ENCODE measurements at regions not wholly inside any gene's neighbourhood (a gene's known extent, or its start where the extent isn't known, plus 50 kb on each side); places are given as distances from the start of the nearest gene placed in this dataset.
A peak's percentile ranks its signal among the peaks of the same experiment; 100 is the strongest.

DNA sequence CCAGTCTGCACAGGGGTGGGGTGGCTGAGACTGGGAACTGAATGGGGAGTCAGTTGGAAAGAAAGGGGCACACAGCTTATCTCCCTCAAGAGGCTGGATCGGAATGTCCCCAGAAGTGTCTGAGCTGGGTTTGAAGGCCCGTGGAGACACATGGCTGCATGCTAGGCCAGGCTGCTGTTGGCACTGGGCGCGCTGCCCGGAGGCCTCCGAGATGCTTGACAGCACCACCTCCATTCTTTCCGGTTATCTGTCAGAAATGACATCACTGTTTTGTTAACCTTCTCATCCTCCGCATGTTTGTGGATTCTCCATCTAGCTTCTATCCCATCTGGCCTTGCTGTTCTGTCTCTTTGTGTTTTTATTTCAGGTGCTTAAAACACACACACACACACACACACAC is 85.5 kb downstream of the APIP start:
- H3K4me3 ChIP-seq (ENCODE audit: insufficient read depth, low read depth, low read length): no peak overlapping the region
- no peak overlapping the region for H3K9ac ChIP-seq (ENCODE audit: low read length)
- Mint-ChIP-seq H3K27ac (ENCODE audit: unreplicated experiment) (no peak overlapping the region), H3K27me3 (ENCODE audit: low read depth, unreplicated experiment) (no peaks in the 10 kb centered on the region), H3K36me3 (ENCODE audit: low read depth, unreplicated experiment) (no peaks in the 10 kb centered on the region), H3K4me3 (ENCODE audit: unreplicated experiment) (no peak overlapping the region), H3K9me3 (ENCODE audit: unreplicated experiment) (no peaks in the 10 kb centered on the region), H3K4me1 (ENCODE audit: low read depth, unreplicated experiment) (no peaks in the 10 kb centered on the region)
- H3K4me2 ChIP-seq (ENCODE audit: low read length): no peak overlapping the region
- H3K27me3 ChIP-seq (ENCODE audit: insufficient read depth, low read length): peaks cover 2% of the 10 kb centered on the region
- no peaks in the 10 kb centered on the region for H3K79me2 ChIP-seq (ENCODE audit: insufficient read depth, low read length)
- H3K9me3 ChIP-seq (ENCODE audit: insufficient read depth, low read depth, low read length): no peaks in the 10 kb centered on the region
- no peak overlapping the region for H3K27ac ChIP-seq (ENCODE audit: low read depth, low read length)
- no peaks in the 10 kb centered on the region for H4K20me1 ChIP-seq (ENCODE audit: insufficient read depth, low read length)
- no peak for TF ChIP-seq EZH2 (IDR thresholded peaks at IDR 0.05; ENCODE audit: insufficient read depth, low read length)
- TF ChIP-seq, protein P1, sequence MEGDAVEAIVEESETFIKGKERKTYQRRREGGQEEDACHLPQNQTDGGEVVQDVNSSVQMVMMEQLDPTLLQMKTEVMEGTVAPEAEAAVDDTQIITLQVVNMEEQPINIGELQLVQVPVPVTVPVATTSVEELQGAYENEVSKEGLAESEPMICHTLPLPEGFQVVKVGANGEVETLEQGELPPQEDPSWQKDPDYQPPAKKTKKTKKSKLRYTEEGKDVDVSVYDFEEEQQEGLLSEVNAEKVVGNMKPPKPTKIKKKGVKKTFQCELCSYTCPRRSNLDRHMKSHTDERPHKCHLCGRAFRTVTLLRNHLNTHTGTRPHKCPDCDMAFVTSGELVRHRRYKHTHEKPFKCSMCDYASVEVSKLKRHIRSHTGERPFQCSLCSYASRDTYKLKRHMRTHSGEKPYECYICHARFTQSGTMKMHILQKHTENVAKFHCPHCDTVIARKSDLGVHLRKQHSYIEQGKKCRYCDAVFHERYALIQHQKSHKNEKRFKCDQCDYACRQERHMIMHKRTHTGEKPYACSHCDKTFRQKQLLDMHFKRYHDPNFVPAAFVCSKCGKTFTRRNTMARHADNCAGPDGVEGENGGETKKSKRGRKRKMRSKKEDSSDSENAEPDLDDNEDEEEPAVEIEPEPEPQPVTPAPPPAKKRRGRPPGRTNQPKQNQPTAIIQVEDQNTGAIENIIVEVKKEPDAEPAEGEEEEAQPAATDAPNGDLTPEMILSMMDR (IDR thresholded peaks at IDR 0.05; ENCODE audit: insufficient read depth, low read depth, low read length): no peak
- no peaks in the 10 kb centered on the region for H3K4me1 ChIP-seq (ENCODE audit: insufficient read depth, low read length)
- no peak for FAIRE-seq
- no peaks in the 10 kb centered on the region for H3K36me3 ChIP-seq (ENCODE audit: insufficient read depth, low read length)
- H2AFZ ChIP-seq (ENCODE audit: low read depth, low read length): no peak overlapping the region
- peak; percentile 3 for DNase-seq (ENCODE audit: low read depth)

- Histone ChIP-seq H3K4me3 (ENCODE audit: insufficient read depth, low read depth, low read length) (no peak overlapping the region), H3K36me3 (ENCODE audit: insufficient read depth, low read length) (no peaks in the 10 kb centered on the region), H2AFZ (ENCODE audit: low read depth, low read length) (no peak overlapping the region), H3K9me3 (ENCODE audit: insufficient read depth, low read depth, low read length) (no peaks in the 10 kb centered on the region), H3K27ac (ENCODE audit: low read depth, low read length) (no peak overlapping the region), H4K20me1 (ENCODE audit: insufficient read depth, low read length) (no peaks in the 10 kb centered on the region), H3K9ac (ENCODE audit: low read length) (no peak overlapping the region), H3K79me2 (ENCODE audit: insufficient read depth, low read length) (no peaks in the 10 kb centered on the region), H3K4me1 (ENCODE audit: insufficient read depth, low read length) (no peaks in the 10 kb centered on the region), H3K4me2 (ENCODE audit: low read length) (no peak overlapping the region), H3K27me3 (ENCODE audit: insufficient read depth, low read length) (peaks cover 2% of the 10 kb centered on the region)
- Mint-ChIP-seq H3K27ac (ENCODE audit: unreplicated experiment) (no peak overlapping the region), H3K4me1 (ENCODE audit: low read depth, unreplicated experiment) (no peaks in the 10 kb centered on the region), H3K27me3 (ENCODE audit: low read depth, unreplicated experiment) (no peaks in the 10 kb centered on the region), H3K4me3 (ENCODE audit: unreplicated experiment) (no peak overlapping the region), H3K9me3 (ENCODE audit: unreplicated experiment) (no peaks in the 10 kb centered on the region), H3K36me3 (ENCODE audit: low read depth, unreplicated experiment) (no peaks in the 10 kb centered on the region)
- FAIRE-seq (no peak), DNase-seq (ENCODE audit: low read depth) (no peak)
- TF ChIP-seq, protein P1 (IDR thresholded peaks at IDR 0.05; ENCODE audit: insufficient read depth, low read depth, low read length): no peak
- no peak for TF ChIP-seq EZH2 (IDR thresholded peaks at IDR 0.05; ENCODE audit: insufficient read depth, low read length)
Measured at GRCh38 chr11:34830035-34830434, 86.1 kb downstream of the APIP start.

DNA sequence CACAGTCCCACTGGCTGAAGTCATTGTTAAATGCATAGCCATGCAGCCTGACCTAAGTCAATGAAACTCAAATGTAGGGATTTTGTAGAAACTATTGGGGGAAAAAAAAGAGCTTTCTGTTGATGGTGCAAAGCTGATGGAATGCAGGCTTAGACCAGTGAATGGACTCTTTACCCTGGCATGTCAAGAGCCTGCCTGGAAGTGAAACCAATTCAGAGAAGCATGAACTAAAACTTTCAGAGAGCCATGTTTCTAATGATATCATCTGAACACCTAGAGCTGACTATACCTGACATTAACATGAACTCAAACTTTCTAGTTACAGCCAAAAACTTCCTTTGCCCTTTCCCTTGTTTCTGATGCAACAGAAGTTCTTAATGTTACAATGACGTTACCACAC is 89.0 kb downstream of the APIP start:
- no peak overlapping the region for H2AFZ ChIP-seq (ENCODE audit: low read depth, low read length)
- H3K4me1 Mint-ChIP-seq (ENCODE audit: low read depth, unreplicated experiment): no peaks in the 10 kb centered on the region
- no peaks in the 10 kb centered on the region for H3K27me3 Mint-ChIP-seq (ENCODE audit: low read depth, unreplicated experiment)
- no peak for FAIRE-seq
- H3K4me3 Mint-ChIP-seq (ENCODE audit: unreplicated experiment): no peak overlapping the region
- no peaks in the 10 kb centered on the region for H3K9me3 Mint-ChIP-seq (ENCODE audit: unreplicated experiment)
- H3K79me2 ChIP-seq (ENCODE audit: insufficient read depth, low read length): no peaks in the 10 kb centered on the region
- no peak for DNase-seq (ENCODE audit: low read depth)
- TF ChIP-seq, protein P1 (IDR thresholded peaks at IDR 0.05; ENCODE audit: insufficient read depth, low read depth, low read length): no peak
- TF ChIP-seq EZH2 (IDR thresholded peaks at IDR 0.05; ENCODE audit: insufficient read depth, low read length): no peak
- H3K27me3 ChIP-seq (ENCODE audit: insufficient read depth, low read length): peaks cover 2% of the 10 kb centered on the region
- H4K20me1 ChIP-seq (ENCODE audit: insufficient read depth, low read length): no peaks in the 10 kb centered on the region
- no peaks in the 10 kb centered on the region for H3K9me3 ChIP-seq (ENCODE audit: insufficient read depth, low read depth, low read length)
- H3K4me1 ChIP-seq (ENCODE audit: insufficient read depth, low read length): no peaks in the 10 kb centered on the region
- H3K27ac Mint-ChIP-seq (ENCODE audit: unreplicated experiment): no peak overlapping the region
- no peaks in the 10 kb centered on the region for H3K36me3 Mint-ChIP-seq (ENCODE audit: low read depth, unreplicated experiment)
- no peak overlapping the region for H3K9ac ChIP-seq (ENCODE audit: low read length)
- no peaks in the 10 kb centered on the region for H3K36me3 ChIP-seq (ENCODE audit: insufficient read depth, low read length)
- H3K4me2 ChIP-seq (ENCODE audit: low read length): no peak overlapping the region
- no peak overlapping the region for H3K4me3 ChIP-seq (ENCODE audit: insufficient read depth, low read depth, low read length)
- no peak overlapping the region for H3K27ac ChIP-seq (ENCODE audit: low read depth, low read length)

Data from astrocyte (in vitro differentiated cells and primary cell).